Breast epithelium (tissue), 3 donors: ENCODE measurements at regions not wholly inside any gene's neighbourhood (a gene's known extent, or its start where the extent isn't known, plus 50 kb on each side); places are given as distances from the start of the nearest gene placed in this dataset.

Experiments used
- CTCF ChIP-seq, 3 donors: fragments of 450-650 bp; IDR thresholded peaks; one replicate each; pipeline ENCODE4 v1.5.1; 2016 to 2017; ENCODE audit warnings: antibody characterized with exemption in 3 of 3, mild to moderate bottlenecking in 3 of 3, moderate library complexity in 3 of 3
- POLR2A ChIP-seq: fragments of 450-650 bp; IDR thresholded peaks from one replicate; pipeline ENCODE4 v1.6.1; 2016; ENCODE audit warnings: antibody characterized with exemption, mild to moderate bottlenecking, moderate library complexity

GRCh38 chr14:37819155-37820015 is 224.0 kb downstream of the TTC6 start:
- TF ChIP-seq CTCF (IDR thresholded peaks at IDR 0.05) (no peak), POLR2A (no peak)
